ENCODE measurements at regions not wholly inside any gene's neighbourhood (a gene's known extent, or its start where the extent isn't known, plus 50 kb on each side); places are given as distances from the start of the nearest gene placed in this dataset.
"Not testable (repeated sequence)": the region's sequence is repeated elsewhere in the genome, so short reads cannot be mapped to it uniquely, and the experiment has no call there.

DNA sequence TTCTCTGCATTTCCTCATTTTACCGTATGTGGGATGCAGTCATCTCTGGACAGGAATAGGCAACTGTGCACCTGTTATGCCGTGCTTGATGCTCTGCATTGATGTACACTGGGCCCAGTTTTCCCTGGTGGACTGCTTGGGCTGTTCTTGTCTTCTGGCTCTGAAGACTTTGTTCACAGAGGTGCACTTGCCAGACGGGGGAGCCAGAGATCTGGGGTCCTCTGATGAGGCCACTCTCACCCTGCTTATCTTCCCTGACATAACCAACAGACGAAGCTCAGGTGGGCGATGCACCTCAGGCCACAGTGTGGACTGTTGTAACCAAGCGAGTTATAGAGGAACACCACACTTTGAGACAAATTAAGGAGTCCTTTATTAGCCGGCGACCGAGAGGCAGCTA, 1864.6 kb upstream of the DEFB115 start:
- TF ChIP-seq POLR2A, CTCF, EP300 (IDR thresholded peaks at IDR 0.05): not testable (repeated sequence)

All from tibial nerve (tissue), 4 donors.